ENCODE measurements at regions not wholly inside any gene's neighbourhood (a gene's known extent, or its start where the extent isn't known, plus 50 kb on each side); places are given as distances from the start of the nearest gene placed in this dataset.

DNA sequence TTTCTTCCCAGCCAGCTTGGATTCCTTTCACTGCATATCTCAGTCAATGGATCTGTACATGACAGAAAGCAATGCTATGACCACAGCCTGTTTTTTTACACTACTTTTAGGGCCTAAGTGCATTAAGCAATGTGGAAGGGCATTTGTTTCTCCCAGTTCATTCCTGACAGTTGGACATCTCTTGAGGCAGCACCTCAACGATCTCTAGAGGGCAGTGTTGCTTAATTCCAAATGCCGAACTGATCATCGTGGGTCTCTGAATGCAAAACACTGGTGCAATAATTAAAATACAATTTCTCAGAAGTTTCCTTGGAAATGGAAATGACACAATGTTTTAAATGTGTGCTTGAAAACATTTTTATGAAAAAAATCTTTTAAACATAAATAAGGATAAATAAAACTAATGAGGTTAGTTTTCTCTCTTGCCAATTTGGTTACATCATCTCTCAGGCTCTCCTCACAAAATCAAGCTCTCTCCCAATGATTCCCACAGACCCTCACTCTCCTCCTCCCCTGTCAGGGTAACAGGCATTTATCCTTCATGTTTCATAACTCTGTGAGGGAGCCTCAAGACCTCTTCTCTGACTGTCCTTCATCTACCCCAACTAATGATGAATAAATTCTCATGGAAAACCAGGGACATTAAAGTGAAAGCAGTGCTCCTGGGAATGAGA lies 192.4 kb upstream of the SLC16A7 start:
- no peaks in the 10 kb centered on the region for H3K4me1 Mint-ChIP-seq (ENCODE audit: low read depth, unreplicated experiment)
- CTCF ChIA-PET: no interaction called here
- Histone ChIP-seq H3K27me3 (replicated peaks; ENCODE audit: control insufficient read depth, insufficient read depth, low read length) (no peaks in the 10 kb centered on the region; the same call in 1 of the 2 replicates), H3K36me3 (ENCODE audit: control insufficient read depth, insufficient read depth, low read length) (no peaks in the 10 kb centered on the region), H3K4me3 (ENCODE audit: low read depth, low read length) (no peak overlapping the region), H3K4me1 (no peaks in the 10 kb centered on the region), H3K9me3 (no peaks in the 10 kb centered on the region)
- H3K9me3 Mint-ChIP-seq (ENCODE audit: unreplicated experiment): no peaks in the 10 kb centered on the region
- BruUV-seq (replicated peaks): no TSS peak
- no peaks in the 10 kb centered on the region for H3K27me3 Mint-ChIP-seq (ENCODE audit: insufficient read depth, unreplicated experiment)
- no peak overlapping the region for H3K4me3 Mint-ChIP-seq (ENCODE audit: unreplicated experiment)
- intact Hi-C loops (cut with micrococcal nuclease; ENCODE audit: unreplicated experiment): loop anchor here (1.0 to 2.0 kb wide), 4 partner anchors 377 to 1091 kb away; no protein-coding TSS in a partner anchor
- DNase-seq: peak; percentile 40 to 58
- no peaks in the 10 kb centered on the region for H3K36me3 Mint-ChIP-seq (ENCODE audit: insufficient read depth, unreplicated experiment)
- TF ChIP-seq, protein P1, sequence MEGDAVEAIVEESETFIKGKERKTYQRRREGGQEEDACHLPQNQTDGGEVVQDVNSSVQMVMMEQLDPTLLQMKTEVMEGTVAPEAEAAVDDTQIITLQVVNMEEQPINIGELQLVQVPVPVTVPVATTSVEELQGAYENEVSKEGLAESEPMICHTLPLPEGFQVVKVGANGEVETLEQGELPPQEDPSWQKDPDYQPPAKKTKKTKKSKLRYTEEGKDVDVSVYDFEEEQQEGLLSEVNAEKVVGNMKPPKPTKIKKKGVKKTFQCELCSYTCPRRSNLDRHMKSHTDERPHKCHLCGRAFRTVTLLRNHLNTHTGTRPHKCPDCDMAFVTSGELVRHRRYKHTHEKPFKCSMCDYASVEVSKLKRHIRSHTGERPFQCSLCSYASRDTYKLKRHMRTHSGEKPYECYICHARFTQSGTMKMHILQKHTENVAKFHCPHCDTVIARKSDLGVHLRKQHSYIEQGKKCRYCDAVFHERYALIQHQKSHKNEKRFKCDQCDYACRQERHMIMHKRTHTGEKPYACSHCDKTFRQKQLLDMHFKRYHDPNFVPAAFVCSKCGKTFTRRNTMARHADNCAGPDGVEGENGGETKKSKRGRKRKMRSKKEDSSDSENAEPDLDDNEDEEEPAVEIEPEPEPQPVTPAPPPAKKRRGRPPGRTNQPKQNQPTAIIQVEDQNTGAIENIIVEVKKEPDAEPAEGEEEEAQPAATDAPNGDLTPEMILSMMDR (IDR thresholded peaks at IDR 0.05; ENCODE audit: insufficient read depth in 1 of 2, low read depth in 1 of 2, low read length in 1 of 2, severe bottlenecking in 1 of 2, unreplicated experiment in 1 of 2): peak; percentile 60 to 77
- H3K27ac Mint-ChIP-seq (ENCODE audit: unreplicated experiment): no peak overlapping the region
- POLR2A ChIA-PET: no interaction called here

GRCh38 chr12:59401862-59402261 lies 194.0 kb upstream of the SLC16A7 start:
- ChIA-PET CTCF (no interaction called here), POLR2A (no interaction called here)
- Mint-ChIP-seq H3K9me3 (ENCODE audit: unreplicated experiment) (no peaks in the 10 kb centered on the region), H3K27ac (ENCODE audit: unreplicated experiment) (no peak overlapping the region), H3K4me1 (ENCODE audit: low read depth, unreplicated experiment) (no peaks in the 10 kb centered on the region), H3K27me3 (ENCODE audit: insufficient read depth, unreplicated experiment) (no peaks in the 10 kb centered on the region), H3K36me3 (ENCODE audit: insufficient read depth, unreplicated experiment) (no peaks in the 10 kb centered on the region), H3K4me3 (ENCODE audit: unreplicated experiment) (no peak overlapping the region)
- no peaks in the 10 kb centered on the region for H3K9me3 ChIP-seq
- no peaks in the 10 kb centered on the region for H3K4me1 ChIP-seq
- H3K4me3 ChIP-seq (ENCODE audit: low read depth, low read length): no peak overlapping the region
- intact Hi-C loops (cut with micrococcal nuclease; ENCODE audit: unreplicated experiment): loop anchor here (2.0 kb wide), 1 partner anchor 1093 kb away; no protein-coding TSS in a partner anchor
- H3K36me3 ChIP-seq (ENCODE audit: control insufficient read depth, insufficient read depth, low read length): no peaks in the 10 kb centered on the region
- DNase-seq: no peak
- H3K27me3 ChIP-seq (replicated peaks; ENCODE audit: control insufficient read depth, insufficient read depth, low read length): no peaks in the 10 kb centered on the region; the same call in 1 of the 2 replicates
- TF ChIP-seq, protein P1 (IDR thresholded peaks at IDR 0.05; ENCODE audit: insufficient read depth in 1 of 2, low read depth in 1 of 2, low read length in 1 of 2, severe bottlenecking in 1 of 2, unreplicated experiment in 1 of 2): no peak
- BruUV-seq (replicated peaks): no TSS peak

- CTCF ChIA-PET: no interaction called here
- no peaks in the 10 kb centered on the region; the same call in 1 of the 2 replicates for H3K27me3 ChIP-seq (replicated peaks; ENCODE audit: control insufficient read depth, insufficient read depth, low read length)
Observed at GRCh38 chr12:59398164-59398563, 197.7 kb upstream of the SLC16A7 start.

More at GRCh38 chr12:59398164-59398563, 197.7 kb upstream of the SLC16A7 start:
- DNase-seq: no peak
- Histone ChIP-seq H3K4me3 (ENCODE audit: low read depth, low read length) (no peak overlapping the region), H3K4me1 (no peaks in the 10 kb centered on the region), H3K9me3 (no peaks in the 10 kb centered on the region), H3K36me3 (ENCODE audit: control insufficient read depth, insufficient read depth, low read length) (no peaks in the 10 kb centered on the region)
- BruUV-seq (replicated peaks): no TSS peak
- POLR2A ChIA-PET: no interaction called here
- intact Hi-C loops (cut with micrococcal nuclease; ENCODE audit: unreplicated experiment): no loop called here
- Mint-ChIP-seq H3K9me3 (ENCODE audit: unreplicated experiment) (no peaks in the 10 kb centered on the region), H3K4me1 (ENCODE audit: low read depth, unreplicated experiment) (no peaks in the 10 kb centered on the region), H3K4me3 (ENCODE audit: unreplicated experiment) (no peak overlapping the region), H3K36me3 (ENCODE audit: insufficient read depth, unreplicated experiment) (no peaks in the 10 kb centered on the region), H3K27me3 (ENCODE audit: insufficient read depth, unreplicated experiment) (no peaks in the 10 kb centered on the region), H3K27ac (ENCODE audit: unreplicated experiment) (no peak overlapping the region)
- TF ChIP-seq, protein P1 (IDR thresholded peaks at IDR 0.05; ENCODE audit: insufficient read depth in 1 of 2, low read depth in 1 of 2, low read length in 1 of 2, severe bottlenecking in 1 of 2, unreplicated experiment in 1 of 2): no peak

Data from Caco-2 (cell line).